SJCRH30 (cell line): ENCODE measurements at regions not wholly inside any gene's neighbourhood (a gene's known extent, or its start where the extent isn't known, plus 50 kb on each side); places are given as distances from the start of the nearest gene placed in this dataset.

Experiments
- DNase-seq, 2 experiments: peaks; one replicate each; pipeline ENCODE4 v3.0.0-alpha.2; 2015 to 2020
- H3K27ac ChIP-seq: fragments of 250-450 bp; sonication (Bioruptor Pico); 2 replicates; pipeline ENCODE4 v1.5.1; 2020; ENCODE audit warnings: mild to moderate bottlenecking, moderate library complexity
- H3K27me3 ChIP-seq: fragments of 250-450 bp; sonication (Bioruptor Pico); 2 replicates; pipeline ENCODE4 v1.5.1; 2020; ENCODE audit warnings: mild to moderate bottlenecking, moderate library complexity
- H3K36me3 ChIP-seq: fragments of 250-450 bp; sonication (Bioruptor Pico); 2 replicates; pipeline ENCODE4 v1.5.1; 2020; ENCODE audit warnings: mild to moderate bottlenecking, moderate library complexity
- H3K4me1 ChIP-seq: fragments of 250-450 bp; sonication (Bioruptor Pico); 2 replicates; pipeline ENCODE4 v1.5.1; 2020; ENCODE audit warnings: mild to moderate bottlenecking, moderate library complexity
- H3K4me3 ChIP-seq: fragments of 250-450 bp; sonication (Bioruptor Pico); 2 replicates; pipeline ENCODE4 v1.5.1; 2020; ENCODE audit warnings: mild to moderate bottlenecking, moderate library complexity
- H3K9me3 ChIP-seq: fragments of 250-450 bp; sonication (Bioruptor Pico); replicated peaks from 2 replicates; pipeline ENCODE4 v1.5.1; 2020; ENCODE audit warnings: mild to moderate bottlenecking, moderate library complexity

GRCh38 chr6:113735491-113735890 lies 121.7 kb upstream of the MARCKS start:
- Histone ChIP-seq H3K4me1 (peaks cover 12% of the 10 kb centered on the region), H3K4me3 (no peak overlapping the region), H3K9me3 (0 out of 2 replicates have a peak, but pooled peaks cover 3% of the 10 kb centered on the region), H3K36me3 (no peaks in the 10 kb centered on the region), H3K27ac (no peak overlapping the region), H3K27me3 (no peaks in the 10 kb centered on the region)
- no peak for DNase-seq

- Histone ChIP-seq H3K36me3 (no peaks in the 10 kb centered on the region), H3K27ac (no peak overlapping the region), H3K27me3 (no peaks in the 10 kb centered on the region), H3K4me1 (peaks cover 5% of the 10 kb centered on the region), H3K9me3 (0 out of 2 replicates have a peak, but pooled peaks cover 3% of the 10 kb centered on the region), H3K4me3 (no peak overlapping the region)
- DNase-seq = no peak
Observed at GRCh38 chr6:113736978-113737377, 120.2 kb upstream of the MARCKS start.

DNA sequence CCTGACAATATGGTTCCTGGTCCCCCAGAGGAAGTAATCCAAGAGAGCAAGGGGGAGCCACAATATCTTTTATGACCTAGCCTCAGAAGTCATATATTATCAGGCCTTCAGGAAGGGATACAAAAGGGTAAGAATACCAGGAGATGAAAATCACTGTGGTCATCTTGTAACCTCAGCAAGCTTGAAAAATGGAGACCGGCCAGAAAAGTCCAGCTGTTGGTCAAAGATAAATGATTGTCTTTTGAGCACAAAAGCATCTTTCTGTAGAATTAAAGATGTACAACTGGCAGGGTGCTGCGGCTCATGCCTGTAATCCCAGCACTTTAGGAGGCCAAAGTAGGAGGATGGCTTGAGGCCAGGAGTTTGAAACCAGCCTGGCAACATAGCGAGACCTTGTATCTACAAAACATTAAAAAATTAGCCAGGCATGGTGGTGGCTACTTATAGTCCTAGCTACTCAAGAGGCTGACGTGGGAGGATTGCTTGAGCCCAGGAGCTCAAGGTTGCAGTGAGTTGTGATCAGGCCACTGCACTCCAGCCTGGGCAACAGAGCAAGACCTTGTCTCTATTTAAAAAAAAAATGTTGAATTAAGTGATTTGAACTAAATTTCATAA lies 118.0 kb upstream of the MARCKS start:
- DNase-seq = peak; percentile 54 to 70
- H3K27me3 ChIP-seq = no peaks in the 10 kb centered on the region
- H3K36me3 ChIP-seq = no peaks in the 10 kb centered on the region
- no peak overlapping the region for H3K27ac ChIP-seq
- H3K9me3 ChIP-seq = 0 out of 2 replicates have a peak, but pooled peaks cover 3% of the 10 kb centered on the region
- H3K4me3 ChIP-seq = no peak overlapping the region
- peaks cover 3% of the 10 kb centered on the region; the same call in 1 of the 2 replicates for H3K4me1 ChIP-seq

GRCh38 chr6:113741651-113742050 lies 115.5 kb upstream of the MARCKS start:
- Histone ChIP-seq H3K4me1 (peaks cover 3% of the 10 kb centered on the region; the same call in 1 of the 2 replicates), H3K4me3 (no peak overlapping the region), H3K9me3 (0 out of 2 replicates have a peak, but pooled peaks cover 3% of the 10 kb centered on the region), H3K36me3 (no peaks in the 10 kb centered on the region), H3K27ac (no peak overlapping the region), H3K27me3 (no peaks in the 10 kb centered on the region)
- DNase-seq = no peak

DNA sequence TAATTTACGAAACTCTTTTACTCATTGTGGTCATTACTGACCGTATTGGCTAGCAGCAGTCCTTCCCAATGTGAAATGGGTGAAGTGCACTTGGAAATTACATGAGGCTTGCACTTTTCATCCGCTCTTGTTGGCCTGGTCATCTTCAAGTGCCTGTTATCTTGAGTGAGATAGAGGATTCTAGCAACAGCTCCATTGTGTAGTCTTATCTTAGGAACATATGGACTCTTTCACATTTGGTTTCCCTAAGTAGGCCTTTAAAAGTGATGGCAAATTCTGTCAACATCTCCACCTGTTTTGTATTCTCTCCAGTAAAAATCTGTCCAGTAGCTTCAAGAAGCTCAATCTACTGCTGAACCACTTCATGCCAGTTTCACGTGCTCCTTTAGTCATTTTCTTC lies 114.8 kb upstream of the MARCKS start:
- no peak for DNase-seq
- Histone ChIP-seq H3K9me3 (0 out of 2 replicates have a peak, but pooled peaks cover 3% of the 10 kb centered on the region), H3K4me1 (peaks cover 3% of the 10 kb centered on the region; the same call in 1 of the 2 replicates), H3K27me3 (no peaks in the 10 kb centered on the region), H3K36me3 (no peaks in the 10 kb centered on the region), H3K27ac (no peak overlapping the region), H3K4me3 (no peak overlapping the region)

DNA sequence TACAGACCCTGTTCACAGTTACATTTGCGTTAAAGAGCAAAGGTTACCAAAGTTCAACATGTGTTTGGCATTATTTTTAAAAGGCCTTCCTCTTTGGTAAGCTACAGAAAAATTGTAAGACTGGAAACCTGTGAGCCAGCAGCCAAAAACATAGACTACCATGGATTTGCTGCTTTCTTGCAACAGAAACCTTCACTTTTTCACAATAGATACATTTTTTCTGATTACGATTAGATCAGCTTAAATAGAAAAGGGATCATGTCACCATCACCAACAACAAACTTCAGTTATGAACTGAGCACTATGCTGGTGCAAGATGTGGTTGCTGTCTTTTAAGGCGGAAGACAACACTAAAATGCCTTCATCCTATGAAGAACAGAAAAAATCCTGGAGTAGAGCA lies 112.3 kb upstream of the MARCKS start:
- H3K36me3 ChIP-seq = no peaks in the 10 kb centered on the region
- DNase-seq = no peak
- H3K4me3 ChIP-seq = no peak overlapping the region
- no peaks in the 10 kb centered on the region for H3K9me3 ChIP-seq
- no peaks in the 10 kb centered on the region for H3K4me1 ChIP-seq
- no peaks in the 10 kb centered on the region for H3K27me3 ChIP-seq
- no peak overlapping the region for H3K27ac ChIP-seq

DNA sequence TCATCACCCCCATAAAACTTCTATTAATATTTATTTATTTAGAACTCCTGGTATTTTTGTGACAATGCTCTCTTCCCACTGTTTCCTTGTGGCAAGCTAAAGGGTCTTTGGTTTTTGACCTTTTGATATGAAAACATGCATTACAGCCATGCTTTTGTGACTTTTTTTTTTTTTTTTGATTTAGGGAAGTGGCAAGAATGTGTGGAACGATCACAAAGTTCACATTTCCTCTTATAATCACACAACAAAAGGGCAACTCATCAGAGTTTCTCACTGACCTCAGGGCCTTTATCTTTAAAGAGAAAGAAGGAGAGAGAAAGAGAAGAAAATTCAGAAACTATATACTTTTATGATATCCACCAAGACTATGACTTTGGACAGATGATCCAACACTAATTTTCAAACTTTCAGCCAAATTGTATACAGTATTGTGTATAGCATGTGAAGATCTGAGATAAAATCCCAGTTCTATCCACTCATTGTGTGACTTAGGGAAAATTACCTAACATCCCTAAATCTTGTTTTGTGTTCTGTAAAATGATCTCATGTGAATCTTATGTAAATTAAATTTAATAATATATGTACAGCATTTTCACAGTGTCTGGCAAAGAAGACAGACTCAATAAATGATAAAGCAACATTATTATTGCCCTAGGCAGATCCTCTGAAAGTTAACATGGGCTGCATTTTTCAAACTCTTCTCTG lies 106.8 kb upstream of the MARCKS start:
- Histone ChIP-seq H3K4me3 (no peak overlapping the region), H3K9me3 (no peaks in the 10 kb centered on the region), H3K27me3 (no peaks in the 10 kb centered on the region), H3K27ac (no peak overlapping the region), H3K4me1 (no peaks in the 10 kb centered on the region), H3K36me3 (no peaks in the 10 kb centered on the region)
- DNase-seq = no peak

DNA sequence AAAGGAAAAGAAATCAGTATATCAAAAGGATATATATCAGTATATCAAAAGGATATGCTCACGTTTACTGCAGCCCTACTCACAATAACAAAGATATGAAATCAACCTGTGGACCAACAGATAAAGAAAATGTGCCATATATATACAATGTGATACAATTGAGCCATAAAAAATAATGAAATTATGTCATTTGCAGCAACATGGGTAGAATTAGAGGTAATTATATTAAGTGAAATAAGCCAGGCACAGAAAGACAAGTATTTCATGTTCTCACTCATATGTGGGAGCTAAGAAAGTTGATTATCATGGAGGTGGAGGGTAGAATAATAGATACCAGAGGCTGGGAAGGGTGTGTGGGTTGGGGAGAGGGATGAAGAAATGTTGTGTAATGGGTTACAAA lies 102.9 kb upstream of the MARCKS start:
- no peak overlapping the region for H3K4me3 ChIP-seq
- no peak for DNase-seq
- H3K4me1 ChIP-seq = no peaks in the 10 kb centered on the region
- no peaks in the 10 kb centered on the region for H3K27me3 ChIP-seq
- no peak overlapping the region for H3K27ac ChIP-seq
- no peaks in the 10 kb centered on the region for H3K36me3 ChIP-seq
- no peaks in the 10 kb centered on the region for H3K9me3 ChIP-seq

DNA sequence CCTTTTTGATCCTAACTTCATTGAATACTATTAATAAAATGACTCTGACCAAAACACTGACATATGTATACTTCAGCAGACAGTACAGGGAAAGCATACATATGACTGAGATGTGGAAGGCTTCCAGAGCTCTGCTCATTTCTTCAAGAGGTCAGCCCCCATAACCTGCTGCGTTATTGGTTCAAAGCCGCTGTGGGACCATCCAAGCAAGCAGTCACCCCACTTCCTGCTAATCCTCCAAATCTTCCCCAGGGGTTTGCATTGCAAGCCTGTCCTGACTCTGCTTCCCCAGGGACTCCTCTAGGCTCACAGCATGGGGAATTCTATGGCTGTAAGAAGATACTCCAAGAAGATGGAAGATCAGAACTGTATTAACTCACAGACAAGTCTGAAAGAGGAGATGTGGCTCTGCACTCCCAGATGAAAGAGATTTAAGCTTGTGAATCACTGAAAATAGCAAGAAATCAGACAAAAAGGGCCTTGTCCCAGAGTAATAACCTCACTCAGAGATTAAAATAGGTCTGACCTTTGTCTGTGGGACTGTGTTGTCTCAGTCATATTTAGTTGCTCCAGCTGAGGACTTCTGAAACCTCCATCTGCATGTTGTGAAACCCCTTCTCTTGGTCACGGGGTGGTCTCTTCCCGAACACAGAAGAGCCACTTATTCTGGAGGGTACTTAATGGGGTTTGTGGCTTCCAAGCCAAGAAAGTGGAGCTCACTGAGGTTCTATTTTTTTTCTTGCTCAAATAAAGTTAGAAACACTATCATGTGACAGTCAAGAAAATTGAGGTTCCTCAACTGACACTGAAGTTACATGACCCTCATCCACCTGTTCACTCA lies 101.5 kb upstream of the MARCKS start:
- no peak overlapping the region for H3K27ac ChIP-seq
- H3K27me3 ChIP-seq = no peaks in the 10 kb centered on the region
- no peaks in the 10 kb centered on the region for H3K9me3 ChIP-seq
- no peaks in the 10 kb centered on the region for H3K36me3 ChIP-seq
- H3K4me3 ChIP-seq = no peak overlapping the region
- peak in 1 of 2 experiments; percentile 32 for DNase-seq
- no peaks in the 10 kb centered on the region for H3K4me1 ChIP-seq

DNA sequence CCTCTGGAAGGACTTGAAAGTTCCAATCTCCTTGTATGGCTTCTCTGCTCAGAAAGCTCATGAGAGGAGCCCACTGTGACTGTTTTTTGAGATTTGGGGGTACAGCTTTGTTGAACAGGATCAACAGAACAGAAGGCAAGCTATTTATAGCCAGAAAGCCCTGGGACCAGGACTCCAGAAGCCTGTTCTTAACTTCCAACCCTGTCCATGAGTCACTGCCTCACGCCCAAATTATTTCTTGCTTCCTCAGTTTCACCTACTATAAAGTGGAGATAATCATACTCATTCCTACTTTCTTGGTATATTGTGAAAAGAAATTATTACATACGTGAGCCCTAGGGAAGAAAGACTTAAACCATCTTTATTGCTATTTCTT lies 100.9 kb upstream of the MARCKS start:
- Histone ChIP-seq H3K27me3 (no peaks in the 10 kb centered on the region), H3K27ac (no peak overlapping the region), H3K4me1 (no peaks in the 10 kb centered on the region), H3K9me3 (no peaks in the 10 kb centered on the region), H3K36me3 (no peaks in the 10 kb centered on the region), H3K4me3 (no peak overlapping the region)
- DNase-seq = no peak

DNA sequence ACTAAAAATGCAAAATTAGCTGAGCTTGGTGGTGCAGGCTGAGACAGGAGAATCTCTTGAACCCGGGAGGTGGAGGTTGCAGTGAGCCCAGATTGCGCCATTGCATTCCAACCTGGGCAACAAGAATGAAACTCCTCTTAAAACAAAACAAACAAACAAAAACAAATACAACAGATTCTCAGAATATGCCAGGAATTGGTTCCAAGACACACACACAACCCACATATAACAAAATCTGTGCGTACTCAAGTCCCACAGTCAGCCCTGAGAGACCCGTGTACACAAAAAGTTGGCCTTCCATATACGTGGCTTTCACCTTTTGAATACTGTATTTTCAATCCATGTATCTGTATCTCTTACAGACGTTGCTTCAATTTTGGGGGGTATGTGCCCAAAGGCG lies 98.9 kb upstream of the MARCKS start:
- Histone ChIP-seq H3K9me3 (no peaks in the 10 kb centered on the region), H3K27me3 (no peaks in the 10 kb centered on the region), H3K36me3 (no peaks in the 10 kb centered on the region), H3K4me1 (no peaks in the 10 kb centered on the region), H3K4me3 (no peak overlapping the region), H3K27ac (no peak overlapping the region)
- DNase-seq = no peak

- no peak for DNase-seq
- Histone ChIP-seq H3K27ac (no peak overlapping the region), H3K27me3 (no peaks in the 10 kb centered on the region), H3K36me3 (no peaks in the 10 kb centered on the region), H3K9me3 (no peaks in the 10 kb centered on the region), H3K4me3 (no peak overlapping the region), H3K4me1 (peaks cover 4% of the 10 kb centered on the region; the same call in 1 of the 2 replicates)
Observed at GRCh38 chr6:113758826-113759574, 98.1 kb upstream of the MARCKS start.

DNA sequence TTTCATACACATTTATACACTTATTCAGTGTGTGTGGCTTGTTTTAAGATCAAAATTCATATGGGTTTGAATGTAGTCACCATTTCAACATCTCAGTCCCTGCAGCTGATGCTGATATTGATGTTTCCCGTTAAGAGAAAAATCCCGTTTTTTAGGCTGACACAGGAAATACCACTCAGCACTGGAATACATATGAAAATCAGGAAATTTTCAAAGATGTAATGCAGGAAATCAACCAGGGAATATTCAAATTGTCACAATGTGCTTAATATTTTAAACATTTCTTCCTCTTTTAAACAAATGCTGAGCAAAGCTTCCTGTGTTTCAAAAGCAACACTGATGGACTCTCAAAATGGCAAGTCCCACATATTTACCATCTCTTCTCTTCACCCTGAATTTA lies 94.5 kb upstream of the MARCKS start:
- no peak overlapping the region for H3K27ac ChIP-seq
- no peaks in the 10 kb centered on the region for H3K36me3 ChIP-seq
- 0 out of 2 replicates have a peak, but pooled peaks cover 2% of the 10 kb centered on the region for H3K9me3 ChIP-seq
- no peak overlapping the region for H3K4me3 ChIP-seq
- H3K4me1 ChIP-seq = peaks cover 4% of the 10 kb centered on the region; the same call in 1 of the 2 replicates
- no peaks in the 10 kb centered on the region for H3K27me3 ChIP-seq
- no peak for DNase-seq

DNA sequence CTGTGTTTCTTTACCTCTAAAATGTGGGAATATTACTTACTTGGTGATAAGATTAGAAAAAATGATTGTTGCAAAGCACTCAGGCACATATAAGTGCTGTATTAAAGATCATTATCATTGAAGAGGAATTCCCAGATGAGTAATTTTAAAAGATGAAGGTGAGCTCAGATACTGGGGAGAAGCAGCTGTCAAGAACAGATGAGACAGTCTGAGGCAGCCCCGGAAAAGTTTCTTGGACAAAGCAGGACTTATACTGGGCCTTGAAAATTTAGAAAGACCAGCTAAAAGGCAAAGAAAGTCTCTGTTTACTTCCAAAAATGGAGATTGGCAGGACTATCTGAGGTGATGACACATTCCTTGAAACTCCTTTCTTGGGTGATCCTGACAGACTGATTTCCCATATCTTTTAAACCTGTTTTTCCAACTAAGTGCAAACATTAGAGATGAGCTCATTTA lies 93.8 kb upstream of the MARCKS start:
- DNase-seq = no peak
- no peak overlapping the region for H3K27ac ChIP-seq

More for the DNA sequence above, 93.8 kb upstream of the MARCKS start:
- Histone ChIP-seq H3K36me3 (no peaks in the 10 kb centered on the region), H3K9me3 (0 out of 2 replicates have a peak, but pooled peaks cover 2% of the 10 kb centered on the region), H3K4me3 (no peak overlapping the region), H3K4me1 (peaks cover 4% of the 10 kb centered on the region; the same call in 1 of the 2 replicates), H3K27me3 (no peaks in the 10 kb centered on the region)
